GM11168 (cell line): ENCODE measurements at regions not wholly inside any gene's neighbourhood (a gene's known extent, or its start where the extent isn't known, plus 50 kb on each side); places are given as distances from the start of the nearest gene placed in this dataset.

Experiments
- in situ Hi-C: fragments of 300-500 bp; cut with MboI; formaldehyde crosslinking; loops from one replicate; pipeline ENCODE4 v1.12.0; 2022; ENCODE audit warnings: low sequenced_read_pairs; ENCODE audit not compliant: unreplicated experiment

DNA sequence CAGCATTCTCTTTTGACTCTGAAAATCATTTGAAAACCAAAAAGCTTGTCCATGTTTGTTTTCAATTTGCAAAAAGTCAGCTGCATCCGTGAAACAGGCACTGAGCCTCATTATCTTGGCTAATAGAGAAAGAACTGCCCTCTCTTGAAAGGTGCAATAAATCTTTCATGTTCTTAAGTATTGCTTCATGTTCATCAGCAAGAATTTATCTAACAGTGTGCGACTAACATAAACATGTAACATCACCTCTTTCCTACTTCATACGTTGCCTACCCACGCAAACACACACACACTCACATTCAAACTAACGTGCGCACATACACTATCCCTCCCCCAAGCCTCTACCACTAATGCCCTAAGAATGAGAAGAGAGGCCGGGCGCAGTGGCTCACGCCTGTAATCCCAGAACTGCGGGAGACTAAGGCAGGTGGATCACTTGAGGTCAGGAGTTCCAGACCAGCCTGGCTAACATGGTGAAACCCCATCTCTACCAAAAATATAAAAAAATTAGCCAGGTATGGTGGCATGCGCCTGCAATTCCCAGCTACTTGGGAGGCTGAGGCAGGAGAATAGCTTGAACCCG is 629.7 kb upstream of the ZNF608 start:
- in situ Hi-C loops, result no loop called here

DNA sequence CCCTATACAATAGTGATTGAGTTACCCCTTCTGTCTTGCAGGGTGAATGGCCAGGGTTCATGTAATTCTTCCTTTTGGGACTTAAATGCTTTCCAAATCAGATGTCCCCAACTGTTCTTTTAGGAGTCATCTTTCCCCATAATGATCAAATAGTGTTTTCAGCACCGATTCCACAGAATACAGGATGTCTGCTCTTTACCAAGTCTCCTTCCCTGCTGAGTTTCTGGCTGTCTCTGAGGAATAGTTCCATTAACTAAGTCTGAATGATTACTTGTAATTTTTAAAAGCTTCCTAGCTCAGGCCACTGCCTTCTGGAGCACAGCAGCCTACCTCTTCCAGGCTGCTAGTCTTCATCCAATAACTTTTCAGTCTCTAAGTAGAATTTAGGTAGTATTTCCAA is 630.7 kb upstream of the ZNF608 start:
- in situ Hi-C loops, result no loop called here

DNA sequence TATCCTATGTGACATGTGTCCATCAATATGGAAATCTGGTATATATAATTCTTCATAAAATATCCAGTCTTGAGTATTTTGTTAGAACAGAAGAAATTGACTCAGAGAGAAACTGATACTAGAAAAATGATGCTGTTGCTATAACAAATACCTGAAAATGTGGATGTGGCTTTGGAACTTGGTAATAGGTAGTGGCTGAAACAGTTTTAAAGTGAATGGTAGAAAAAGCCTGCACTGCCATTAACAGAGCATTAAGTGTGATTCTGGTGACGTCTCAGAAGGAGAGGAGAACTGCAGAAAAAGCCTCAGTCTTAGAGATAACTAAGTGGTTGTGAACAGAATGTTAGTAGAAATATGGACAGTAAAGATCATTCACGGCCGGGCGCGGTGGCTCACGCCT is 634.9 kb upstream of the ZNF608 start:
- in situ Hi-C loops, result no loop called here

DNA sequence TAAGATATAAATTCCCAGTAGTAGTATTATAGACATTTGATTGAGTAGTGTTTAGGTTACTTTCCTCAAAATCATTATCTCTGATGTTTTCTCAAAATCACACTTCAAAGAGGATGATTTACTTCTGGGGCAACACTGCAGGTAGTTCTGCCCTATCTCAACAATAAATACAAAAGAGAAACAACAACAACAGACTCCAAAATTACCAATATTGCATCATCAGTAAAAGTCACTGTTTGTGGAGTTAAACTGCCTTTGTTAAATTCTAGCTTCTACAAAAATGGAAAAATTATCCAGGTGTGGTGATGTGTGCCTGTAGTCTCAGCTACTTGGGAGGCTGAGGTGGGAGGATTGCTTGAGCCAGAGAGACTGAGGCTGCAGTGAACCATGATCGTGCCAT is 637.6 kb upstream of the ZNF608 start:
- in situ Hi-C loops, result no loop called here

DNA sequence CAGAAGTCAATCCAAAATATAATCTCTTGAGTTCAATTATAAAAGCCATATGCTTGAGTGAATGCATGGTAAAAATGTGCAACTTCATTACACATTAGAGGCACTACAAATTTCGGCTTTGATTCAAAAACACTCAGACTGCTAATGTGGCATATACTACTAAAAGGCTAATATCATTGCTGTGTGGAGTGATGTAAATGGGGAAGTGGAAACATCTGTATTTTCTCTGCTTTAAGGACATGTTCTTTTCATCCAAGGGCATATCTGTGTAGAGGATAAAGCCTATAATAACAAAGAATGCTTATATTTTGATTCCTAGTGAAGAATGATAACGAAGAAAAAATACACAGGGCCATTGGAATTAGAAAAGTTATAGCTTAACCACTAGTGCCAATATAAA is 643.9 kb upstream of the ZNF608 start:
- in situ Hi-C loops, result no loop called here

DNA sequence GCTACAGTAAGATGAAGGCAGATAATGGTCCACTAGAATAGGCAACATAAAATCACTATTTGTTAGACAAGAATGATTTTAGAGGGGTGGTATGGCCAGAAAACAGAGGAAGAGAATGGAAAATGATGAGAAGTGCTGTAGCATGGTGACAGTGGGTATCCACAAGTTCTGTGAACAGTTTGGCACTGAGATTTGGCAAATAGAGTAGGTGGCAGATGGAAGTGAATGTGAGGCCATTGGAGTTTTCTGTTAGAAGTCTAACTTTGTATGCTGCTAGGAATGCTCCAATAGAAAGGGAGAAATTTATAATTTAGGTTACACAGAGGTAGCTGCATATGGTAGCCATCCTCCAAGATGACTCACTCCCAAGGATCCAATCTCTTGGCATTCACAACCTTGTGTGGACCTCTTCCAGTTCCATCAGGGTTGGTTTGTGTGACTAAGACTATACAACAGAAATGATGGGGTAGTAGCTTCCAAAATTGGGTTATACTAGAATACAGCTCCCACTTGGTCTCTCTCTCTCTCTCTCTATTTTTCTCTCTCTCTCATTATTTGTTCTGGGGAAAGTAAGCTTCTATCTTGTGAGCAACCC is 646.9 kb upstream of the ZNF608 start:
- in situ Hi-C loops, result no loop called here

DNA sequence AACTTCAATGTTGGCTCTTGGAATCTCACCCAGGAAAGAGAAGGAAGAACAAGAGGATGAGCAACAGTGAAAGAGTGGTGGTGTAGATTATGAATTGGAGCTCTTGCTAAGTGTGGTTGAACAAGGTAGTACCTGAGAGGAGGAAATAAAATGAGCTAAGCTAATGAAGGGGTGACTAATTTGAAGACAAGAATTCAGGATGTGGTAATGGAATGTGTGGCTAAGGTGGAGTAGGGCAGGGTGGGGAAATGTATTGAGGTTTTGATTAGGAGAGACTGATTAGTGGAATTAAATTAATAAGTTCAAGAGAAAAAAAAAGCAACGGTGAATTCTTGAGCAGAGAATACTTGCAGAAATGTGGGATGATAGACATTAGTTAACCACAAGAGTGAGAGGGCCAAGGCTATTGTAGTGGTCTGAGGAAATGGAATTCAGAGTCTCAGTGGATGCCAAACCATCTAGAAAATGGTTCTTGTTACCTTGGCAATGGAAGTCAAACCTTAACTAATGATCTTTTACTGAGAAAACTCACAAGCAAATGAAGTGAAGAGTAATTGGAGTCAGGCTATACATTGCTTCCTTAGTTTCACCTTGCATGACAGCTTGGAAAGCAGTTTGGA is 648.3 kb upstream of the ZNF608 start:
- in situ Hi-C loops, result no loop called here

DNA sequence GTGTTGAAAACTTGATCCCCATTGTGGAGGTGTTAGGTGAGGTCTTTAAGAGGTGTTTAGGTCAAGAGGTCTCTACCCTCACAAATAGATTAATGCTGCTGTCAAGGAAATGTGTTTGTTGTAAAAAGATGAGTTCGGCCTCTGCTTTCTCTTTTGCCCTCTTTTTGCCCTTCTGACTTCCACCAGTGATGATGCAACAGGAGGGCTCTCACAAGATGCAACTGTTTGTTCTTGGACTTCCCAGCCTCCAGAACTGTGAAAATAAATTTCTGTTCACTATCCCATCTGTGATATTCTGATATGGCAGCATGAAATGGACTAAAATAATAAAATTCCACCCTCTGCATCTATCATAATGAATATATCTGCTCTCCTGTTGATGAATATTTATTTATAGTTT is 650.0 kb upstream of the ZNF608 start:
- in situ Hi-C loops, result no loop called here

DNA sequence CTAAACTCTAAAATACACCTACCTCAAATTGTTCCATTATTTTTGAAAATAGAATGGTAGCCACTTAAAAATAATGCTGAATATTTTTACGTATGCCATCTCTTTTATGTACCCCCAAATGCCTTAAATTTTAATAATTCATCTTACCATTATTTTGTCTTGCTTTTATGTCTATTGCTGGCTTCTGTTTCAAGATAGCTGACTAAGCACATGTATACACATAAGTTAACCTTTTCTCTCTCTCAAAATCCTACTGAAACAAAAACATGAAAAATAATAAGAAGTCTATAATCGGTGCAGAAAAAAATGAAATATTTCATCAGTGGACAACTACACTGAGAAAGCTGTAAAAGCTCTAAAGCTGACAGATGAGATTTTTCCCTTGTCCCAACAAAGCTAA is 652.0 kb upstream of the ZNF608 start:
- in situ Hi-C loops, result no loop called here

DNA sequence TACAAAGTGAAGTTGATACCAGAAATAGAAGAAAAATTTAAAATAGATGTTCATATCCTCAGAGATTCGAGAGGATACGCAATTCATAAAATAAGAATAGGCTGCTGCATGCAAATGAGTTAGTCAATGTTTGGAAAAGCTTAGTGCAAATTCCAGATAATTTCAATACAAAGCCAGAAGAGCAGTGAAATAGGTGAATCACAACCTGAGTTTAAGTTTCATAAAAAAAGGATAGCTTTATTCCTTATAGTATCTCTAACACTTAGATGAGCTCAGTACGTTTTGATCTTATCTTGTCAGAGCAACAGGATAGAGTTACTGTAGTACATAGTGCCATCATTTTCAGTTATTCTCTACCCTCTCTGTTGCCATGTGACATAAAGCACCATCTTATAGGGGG is 653.4 kb upstream of the ZNF608 start:
- in situ Hi-C loops, result loop anchor here (25.0 kb wide), 1 partner anchor 488 kb away; no protein-coding TSS in a partner anchor

DNA sequence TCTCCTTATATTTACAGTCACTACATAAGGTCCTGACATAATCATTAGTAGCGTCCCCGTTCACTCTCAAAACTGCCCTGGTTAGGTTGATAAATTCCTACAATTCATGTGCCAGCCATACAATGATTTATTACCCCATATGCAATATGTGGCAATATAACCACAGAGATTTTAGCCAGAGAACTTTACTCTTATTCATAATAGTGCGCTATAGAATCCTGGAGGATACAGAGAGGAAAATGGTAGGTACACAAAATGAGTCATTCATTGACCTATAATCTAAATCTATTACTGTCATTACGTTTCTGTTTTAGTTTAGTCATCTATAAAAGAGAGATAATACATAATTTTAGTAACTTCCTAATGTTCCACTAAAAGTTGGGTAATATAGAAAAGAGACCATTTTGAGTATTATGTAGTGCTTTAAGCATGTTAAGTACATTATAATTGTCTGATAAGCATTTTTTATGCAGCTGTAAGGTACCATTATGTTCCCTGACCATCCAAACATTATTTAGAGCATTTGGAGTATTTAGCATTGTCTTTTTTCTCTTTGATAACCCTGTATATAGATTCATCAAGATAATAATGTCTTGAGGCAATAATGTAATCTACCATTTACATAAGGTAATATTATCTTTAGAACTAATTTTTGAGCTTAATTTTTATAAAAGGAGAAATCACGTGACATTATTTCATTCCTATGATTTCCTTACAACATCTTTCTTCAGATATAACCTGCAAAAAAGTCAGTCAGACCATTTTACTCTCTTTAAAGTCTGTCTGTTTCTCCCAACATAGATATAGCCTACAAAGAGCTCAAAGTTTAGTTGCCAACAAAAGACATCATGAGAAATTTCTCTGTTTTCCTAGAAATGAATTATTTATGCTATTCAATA is 655.5 kb upstream of the ZNF608 start:
- in situ Hi-C loops, result loop anchor here (25.0 kb wide), 1 partner anchor 490 kb away; no protein-coding TSS in a partner anchor

DNA sequence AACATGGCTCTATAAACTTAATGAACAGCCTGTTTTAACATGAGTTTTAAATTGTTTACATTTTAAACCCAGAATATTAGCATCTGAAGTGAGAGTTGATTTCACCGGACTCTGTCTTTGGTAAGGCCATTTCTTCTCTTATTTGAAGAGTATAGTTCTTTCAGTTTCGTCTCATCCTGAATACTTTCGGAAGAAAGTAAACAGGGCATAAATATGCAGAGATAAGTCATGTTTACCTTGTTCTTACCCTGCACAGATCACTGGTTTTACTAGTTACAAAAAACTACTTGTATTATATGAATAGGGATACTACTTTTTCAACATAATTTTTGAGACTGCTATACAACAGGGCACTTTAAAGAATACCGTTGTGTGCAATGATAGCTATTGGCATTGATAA is 656.3 kb upstream of the ZNF608 start:
- in situ Hi-C loops, result loop anchor here (25.0 kb wide), 1 partner anchor 490 kb away; no protein-coding TSS in a partner anchor

DNA sequence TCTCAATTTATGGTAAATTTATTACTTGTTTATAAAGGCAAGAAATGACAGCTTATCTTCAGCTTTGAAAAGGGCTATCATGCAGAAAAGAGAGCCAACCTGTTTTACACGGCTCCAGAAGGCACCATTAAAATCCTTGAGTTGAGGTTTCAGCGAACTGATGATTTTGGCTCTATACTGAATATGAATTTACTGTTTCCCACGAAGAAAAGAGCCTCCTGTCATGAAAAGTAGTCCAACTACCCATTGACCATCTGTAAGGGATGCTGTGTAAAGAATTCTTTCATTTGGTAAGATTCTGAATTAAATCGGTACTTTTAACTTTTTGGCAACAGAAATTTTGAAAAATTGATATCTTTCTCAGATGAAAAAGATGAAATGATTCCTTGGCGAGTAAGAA is 657.6 kb upstream of the ZNF608 start:
- in situ Hi-C loops, result loop anchor here (25.0 kb wide), 1 partner anchor 492 kb away; no protein-coding TSS in a partner anchor

DNA sequence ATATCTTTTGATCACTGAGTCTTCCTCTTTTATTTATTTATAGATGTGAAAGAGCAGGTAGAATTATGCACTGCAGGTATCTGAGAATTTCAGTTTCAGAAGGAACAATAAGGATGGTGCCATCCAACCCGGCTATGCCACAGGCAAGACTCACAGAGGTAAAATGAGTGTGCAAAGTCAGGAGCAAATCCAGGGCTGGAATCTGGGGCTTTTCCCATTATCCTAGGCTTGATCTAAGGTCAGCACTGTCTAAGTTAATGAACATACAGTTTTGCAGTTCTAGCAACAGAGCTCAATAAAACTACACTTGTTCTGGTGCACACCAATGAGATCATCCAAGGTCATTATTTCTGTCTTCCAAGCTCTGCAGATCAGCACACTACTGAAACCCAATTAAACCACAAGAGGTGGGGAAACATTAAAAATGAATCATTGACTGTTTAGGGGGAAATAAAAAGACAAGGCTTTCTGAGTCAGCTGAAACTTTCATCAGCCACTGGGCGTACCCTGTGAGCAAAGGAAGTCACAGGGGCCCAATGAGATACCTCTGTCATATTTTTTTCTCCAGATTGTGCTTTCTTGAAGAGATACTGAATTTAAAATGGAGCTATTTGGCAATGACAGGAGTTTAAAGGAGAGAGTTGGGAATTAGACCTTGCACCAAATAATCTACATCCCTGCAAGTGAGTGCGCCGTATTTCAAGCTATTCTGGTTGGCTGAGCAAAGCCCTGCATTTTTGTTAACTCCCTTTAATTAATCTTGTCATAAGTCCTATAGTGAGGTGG is 662.2 kb upstream of the ZNF608 start:
- in situ Hi-C loops, result loop anchor here (25.0 kb wide), 1 partner anchor 496 kb away; no protein-coding TSS in a partner anchor

DNA sequence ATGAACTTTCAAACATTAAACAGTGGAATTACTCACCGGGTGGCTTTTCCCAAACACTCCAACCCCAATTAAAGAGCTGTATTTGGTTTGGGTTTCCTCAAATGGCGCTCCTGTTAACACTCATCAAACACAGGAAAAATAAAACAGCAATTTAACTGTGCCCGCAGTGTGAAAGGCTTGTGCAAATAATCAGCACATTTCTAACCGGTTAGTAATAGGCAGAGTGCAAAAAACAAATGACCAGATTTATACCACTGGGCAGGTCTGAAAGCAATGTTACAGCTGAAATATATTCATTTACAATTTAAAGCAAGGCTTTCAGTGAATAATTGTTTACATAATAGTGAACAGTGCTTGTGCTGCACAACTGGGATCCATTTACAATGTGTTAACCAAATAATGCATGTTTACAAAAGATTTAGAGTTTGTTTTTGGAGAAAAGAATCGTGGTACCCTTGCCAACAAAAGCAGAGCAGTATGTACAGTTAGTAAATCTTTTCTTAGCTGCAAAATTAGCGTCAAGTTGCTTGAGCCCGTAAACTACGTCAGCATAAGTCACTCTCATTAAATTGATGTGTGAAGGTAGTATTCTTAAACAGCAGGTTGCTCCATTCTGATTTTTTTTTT is 662.9 kb upstream of the ZNF608 start:
- in situ Hi-C loops, result loop anchor here (25.0 kb wide), 1 partner anchor 497 kb away; no protein-coding TSS in a partner anchor

DNA sequence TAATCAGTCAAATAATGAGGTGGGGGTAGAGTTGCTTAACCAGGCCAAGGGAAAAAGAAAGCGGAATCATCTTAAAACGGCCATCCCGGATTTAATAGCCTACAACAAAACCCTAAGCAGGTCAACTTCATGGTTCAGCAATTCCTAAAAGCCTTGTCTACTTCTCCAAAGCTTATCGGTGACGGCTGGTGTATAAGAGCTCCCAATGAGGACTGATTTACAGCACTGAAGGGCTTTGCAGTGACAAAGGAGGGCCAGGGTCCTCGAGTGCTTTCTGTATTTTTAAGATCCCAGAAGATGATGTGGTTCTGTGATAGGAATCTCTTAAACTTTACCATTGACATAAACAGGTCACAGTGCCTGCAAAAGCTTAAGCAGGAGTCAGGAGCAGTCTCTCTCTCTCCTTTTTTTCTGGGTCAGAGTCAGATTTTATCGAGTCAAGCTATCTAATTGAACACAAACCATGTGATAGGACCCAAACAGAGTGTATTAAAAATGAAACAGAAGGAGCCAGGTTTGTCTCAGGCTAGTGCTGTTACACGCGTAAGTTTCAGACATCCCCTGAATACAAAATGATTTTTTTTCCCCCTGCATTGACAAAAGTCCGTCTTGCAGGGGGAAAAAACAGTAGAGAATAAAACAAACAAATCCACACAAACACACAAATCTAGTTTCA is 663.6 kb upstream of the ZNF608 start:
- in situ Hi-C loops, result loop anchor here (10.0 to 25.0 kb wide), 2 partner anchors 498 to 665 kb away; partner anchors contain the start of gene ZNF608

DNA sequence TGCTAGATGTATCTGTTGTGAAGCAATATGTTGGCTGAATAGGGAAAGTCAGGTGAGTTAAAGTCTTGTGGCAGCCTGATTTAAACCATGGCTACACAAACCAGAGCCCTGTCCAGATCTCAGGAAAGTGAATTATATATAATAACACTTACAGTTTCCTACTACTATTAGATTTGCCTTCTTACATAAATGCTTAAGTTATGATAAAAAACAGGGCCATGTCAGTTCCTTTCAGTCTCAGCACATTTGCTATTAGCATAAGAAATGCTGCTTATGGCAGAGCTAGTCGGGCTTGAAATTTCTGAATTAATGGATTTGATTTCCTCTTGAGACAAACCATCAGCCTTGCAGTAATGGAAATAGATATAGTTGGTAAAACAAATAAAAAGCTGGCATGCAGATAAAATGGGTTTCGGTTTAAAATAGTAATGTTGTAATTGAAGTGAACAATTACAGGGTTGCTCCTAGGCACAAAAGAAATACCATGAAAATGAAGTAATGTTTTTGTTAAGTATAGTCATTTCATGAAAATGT is 664.2 kb upstream of the ZNF608 start:
- in situ Hi-C loops, result loop anchor here (10.0 to 25.0 kb wide), 2 partner anchors 498 to 666 kb away; partner anchors contain the start of gene ZNF608

DNA sequence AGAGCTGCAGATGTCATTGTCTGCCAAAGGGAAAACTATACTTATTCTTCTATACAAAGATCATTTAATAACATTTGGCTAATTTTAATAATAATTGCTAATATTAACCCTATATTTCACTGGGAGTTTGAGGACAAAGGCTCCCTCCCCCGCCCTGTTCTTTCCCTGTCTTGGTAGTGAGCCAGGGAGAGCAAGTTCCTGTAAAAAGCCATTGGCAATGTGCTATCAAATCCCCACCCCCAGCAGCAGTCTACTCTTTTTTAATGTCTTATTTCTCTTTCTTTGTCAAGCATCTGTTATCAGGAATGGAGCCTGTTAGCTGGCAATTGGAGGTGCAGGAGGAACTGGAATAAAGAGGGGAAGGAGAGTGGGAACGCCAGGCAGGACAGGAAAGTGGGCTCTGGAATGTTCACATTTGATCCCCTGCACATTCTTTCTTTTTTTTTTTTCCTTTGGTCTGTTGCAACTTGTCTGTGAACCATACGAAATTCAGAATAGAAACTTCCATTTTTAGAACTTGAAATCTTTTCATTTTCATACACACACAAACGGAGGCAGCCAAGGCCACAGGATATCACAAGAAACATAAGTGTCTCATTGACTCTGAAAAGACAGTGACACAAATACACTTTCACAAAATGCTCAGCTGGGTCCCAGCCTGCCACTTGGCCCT is 664.8 kb upstream of the ZNF608 start:
- in situ Hi-C loops, result loop anchor here (10.0 to 25.0 kb wide), 2 partner anchors 499 to 666 kb away; partner anchors contain the start of gene ZNF608
